NOMO-1 treated with dmso at 0.1 percent for 144 hours (cell line): ENCODE measurements at regions not wholly inside any gene's neighbourhood (a gene's known extent, or its start where the extent isn't known, plus 50 kb on each side); places are given as distances from the start of the nearest gene placed in this dataset.
"Not testable (repeated sequence)": the region's sequence is repeated elsewhere in the genome, so short reads cannot be mapped to it uniquely, and the experiment has no call there.

ENCODE experiments used
- DNase-seq: peaks from one replicate; lab custom pipeline; 2025; ENCODE audit not compliant: unreplicated experiment; lab: John Stamatoyannopoulos, UW

GRCh38 chr2:117621326-117621725, 193.2 kb upstream of the DDX18 start:
- DNase-seq = no peak

- not testable (repeated sequence) for DNase-seq
Observed at GRCh38 chr2:117623175-117623574, 191.3 kb upstream of the DDX18 start.

GRCh38 chr2:117631152-117631945, 183.1 kb upstream of the DDX18 start:
- no peak for DNase-seq

- DNase-seq = no peak
Observed at GRCh38 chr2:117635481-117635880, 179.0 kb upstream of the DDX18 start.

- DNase-seq = no peak
Observed at GRCh38 chr2:117639401-117639800, 175.1 kb upstream of the DDX18 start.

GRCh38 chr2:117644403-117644802, 170.1 kb upstream of the DDX18 start:
- no peak for DNase-seq

- no peak for DNase-seq
Observed at GRCh38 chr2:117645458-117645857, 169.0 kb upstream of the DDX18 start.

- DNase-seq = no peak
Observed at GRCh38 chr2:117646099-117646498, 168.4 kb upstream of the DDX18 start.

GRCh38 chr2:117646872-117647271, 167.6 kb upstream of the DDX18 start:
- DNase-seq = no peak

- DNase-seq = no peak
Observed at GRCh38 chr2:117656546-117656945, 157.9 kb upstream of the DDX18 start.

GRCh38 chr2:117661619-117662018, 152.9 kb upstream of the DDX18 start:
- no peak for DNase-seq

- no peak for DNase-seq
Observed at GRCh38 chr2:117674172-117674571, 140.3 kb upstream of the DDX18 start.

- no peak for DNase-seq
Observed at GRCh38 chr2:117679952-117680351, 134.5 kb upstream of the DDX18 start.

- no peak for DNase-seq
Observed at GRCh38 chr2:117684919-117685318, 129.6 kb upstream of the DDX18 start.

- DNase-seq = no peak
Observed at GRCh38 chr2:117686699-117687098, 127.8 kb upstream of the DDX18 start.

GRCh38 chr2:117691595-117691994, 122.9 kb upstream of the DDX18 start:
- no peak for DNase-seq

- no peak for DNase-seq
Observed at GRCh38 chr2:117692001-117692763, 122.3 kb upstream of the DDX18 start.

- no peak for DNase-seq
Observed at GRCh38 chr2:117693154-117693553, 121.3 kb upstream of the DDX18 start.

- no peak for DNase-seq
Observed at GRCh38 chr2:117693651-117694050, 120.8 kb upstream of the DDX18 start.

- no peak for DNase-seq
Observed at GRCh38 chr2:117698287-117698686, 116.2 kb upstream of the DDX18 start.

GRCh38 chr2:117698819-117699218, 115.7 kb upstream of the DDX18 start:
- DNase-seq = no peak

GRCh38 chr2:117700471-117700870, 114.0 kb upstream of the DDX18 start:
- no peak for DNase-seq
